Mesothelial cell of epicardium (in vitro differentiated cells): ENCODE measurements at regions not wholly inside any gene's neighbourhood (a gene's known extent, or its start where the extent isn't known, plus 50 kb on each side); places are given as distances from the start of the nearest gene placed in this dataset.
A peak's percentile ranks its signal among the peaks of the same experiment; 100 is the strongest.

Experiments used
- DNase-seq, 2 experiments: peaks; one replicate each; pipeline ENCODE4 v3.0.0; 2021; ENCODE audit warnings: low spot score in 2 of 2; ENCODE audit not compliant: unreplicated experiment in 2 of 2
- H3K27ac Mint-ChIP-seq: 2 replicates; pipeline ENCODE4 v1.8.0; 2021; ENCODE audit warnings: mixed read lengths
- H3K27me3 Mint-ChIP-seq: 2 replicates; pipeline ENCODE4 v1.8.0; 2021; ENCODE audit warnings: low read depth, mixed read lengths
- H3K36me3 Mint-ChIP-seq: 2 replicates; pipeline ENCODE4 v1.8.0; 2021; ENCODE audit warnings: mixed read lengths
- H3K4me1 Mint-ChIP-seq: 2 replicates; pipeline ENCODE4 v1.8.0; 2021; ENCODE audit warnings: mixed read lengths
- H3K4me3 Mint-ChIP-seq: 2 replicates; pipeline ENCODE4 v1.8.0; 2021; ENCODE audit warnings: mild to moderate bottlenecking, moderate library complexity, mixed read lengths
- H3K9me3 Mint-ChIP-seq: 2 replicates; pipeline ENCODE4 v1.8.0; 2021; ENCODE audit warnings: mixed read lengths
- TF ChIP-seq, protein P1 (sequence below): fragments of 200-600 bp; sonication (generic); IDR thresholded peaks from one replicate; pipeline ENCODE4 v1.5.0; 2021; ENCODE audit warnings: antibody characterized with exemption; ENCODE audit not compliant: unreplicated experiment

DNA sequence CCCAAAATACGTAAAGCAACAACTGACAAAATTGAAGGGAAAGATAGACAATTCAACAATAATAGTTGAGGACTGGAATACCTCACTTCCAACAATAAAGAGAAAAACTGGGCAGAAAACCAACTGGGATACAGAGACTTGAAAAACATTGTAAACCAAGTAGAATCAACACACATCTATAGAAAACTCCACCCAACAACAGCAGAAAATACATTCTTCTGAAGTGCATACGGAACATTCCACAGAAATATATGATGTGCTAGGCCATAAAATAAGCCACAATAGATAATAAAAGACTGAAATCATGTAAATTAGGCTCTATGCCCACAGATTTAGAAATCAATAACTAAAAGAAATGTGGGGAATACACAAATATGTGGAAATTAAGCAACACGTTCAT is 98.4 kb upstream of the THBS1 start:
- no peak overlapping the region for H3K4me3 Mint-ChIP-seq
- no peaks in the 10 kb centered on the region for H3K27me3 Mint-ChIP-seq
- peaks cover 15% of the 10 kb centered on the region for H3K9me3 Mint-ChIP-seq
- H3K36me3 Mint-ChIP-seq, result no peaks in the 10 kb centered on the region
- H3K27ac Mint-ChIP-seq, result no peak overlapping the region
- DNase-seq, result no peak
- peaks cover 8% of the 10 kb centered on the region for H3K4me1 Mint-ChIP-seq
- TF ChIP-seq, protein P1, sequence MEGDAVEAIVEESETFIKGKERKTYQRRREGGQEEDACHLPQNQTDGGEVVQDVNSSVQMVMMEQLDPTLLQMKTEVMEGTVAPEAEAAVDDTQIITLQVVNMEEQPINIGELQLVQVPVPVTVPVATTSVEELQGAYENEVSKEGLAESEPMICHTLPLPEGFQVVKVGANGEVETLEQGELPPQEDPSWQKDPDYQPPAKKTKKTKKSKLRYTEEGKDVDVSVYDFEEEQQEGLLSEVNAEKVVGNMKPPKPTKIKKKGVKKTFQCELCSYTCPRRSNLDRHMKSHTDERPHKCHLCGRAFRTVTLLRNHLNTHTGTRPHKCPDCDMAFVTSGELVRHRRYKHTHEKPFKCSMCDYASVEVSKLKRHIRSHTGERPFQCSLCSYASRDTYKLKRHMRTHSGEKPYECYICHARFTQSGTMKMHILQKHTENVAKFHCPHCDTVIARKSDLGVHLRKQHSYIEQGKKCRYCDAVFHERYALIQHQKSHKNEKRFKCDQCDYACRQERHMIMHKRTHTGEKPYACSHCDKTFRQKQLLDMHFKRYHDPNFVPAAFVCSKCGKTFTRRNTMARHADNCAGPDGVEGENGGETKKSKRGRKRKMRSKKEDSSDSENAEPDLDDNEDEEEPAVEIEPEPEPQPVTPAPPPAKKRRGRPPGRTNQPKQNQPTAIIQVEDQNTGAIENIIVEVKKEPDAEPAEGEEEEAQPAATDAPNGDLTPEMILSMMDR, result no peak

DNA sequence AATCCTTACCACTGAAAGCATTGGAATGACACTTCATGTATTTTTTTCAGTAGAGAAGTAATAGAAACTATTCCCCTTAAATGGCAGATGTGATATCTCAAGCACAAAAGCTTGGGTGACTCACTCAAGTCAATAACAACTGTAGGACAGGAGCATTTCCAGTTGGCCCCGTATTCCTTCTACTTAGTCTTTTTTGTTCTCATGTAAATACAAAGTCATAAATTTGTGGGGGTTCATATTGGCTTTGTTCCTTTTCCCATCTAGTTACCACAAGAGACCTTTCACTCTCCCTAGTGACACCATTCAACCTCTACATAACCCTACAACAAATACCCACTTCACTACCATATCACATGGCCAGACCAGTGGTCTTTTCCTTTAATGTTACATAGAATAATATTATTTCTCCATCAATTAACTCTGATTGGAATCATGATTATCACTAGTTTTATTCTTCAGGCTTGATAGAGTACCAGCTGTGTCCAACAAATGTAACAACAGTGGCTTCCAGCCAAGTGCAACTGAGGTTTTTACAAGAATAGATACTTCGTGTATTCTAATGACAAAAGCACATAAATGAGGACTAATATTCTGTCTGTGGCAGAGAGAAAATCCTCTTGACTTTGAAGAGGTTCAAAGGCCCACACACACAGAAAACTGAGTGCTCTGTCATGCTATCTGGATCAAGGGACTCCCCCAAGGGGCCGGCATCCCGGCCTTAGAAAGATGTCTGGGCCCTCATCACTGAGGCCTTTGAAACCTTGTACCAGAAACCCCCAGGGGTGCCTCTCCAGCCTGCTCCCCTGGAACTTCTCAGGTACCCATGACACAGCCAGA is 94.0 kb upstream of the THBS1 start:
- TF ChIP-seq, protein P1, result no peak
- no peaks in the 10 kb centered on the region for H3K36me3 Mint-ChIP-seq
- H3K4me3 Mint-ChIP-seq, result no peak overlapping the region
- no peaks in the 10 kb centered on the region for H3K27me3 Mint-ChIP-seq
- H3K9me3 Mint-ChIP-seq, result peaks cover 15% of the 10 kb centered on the region
- DNase-seq, result no peak
- peaks cover 39% of the 10 kb centered on the region for H3K4me1 Mint-ChIP-seq
- H3K27ac Mint-ChIP-seq, result no peak overlapping the region

DNA sequence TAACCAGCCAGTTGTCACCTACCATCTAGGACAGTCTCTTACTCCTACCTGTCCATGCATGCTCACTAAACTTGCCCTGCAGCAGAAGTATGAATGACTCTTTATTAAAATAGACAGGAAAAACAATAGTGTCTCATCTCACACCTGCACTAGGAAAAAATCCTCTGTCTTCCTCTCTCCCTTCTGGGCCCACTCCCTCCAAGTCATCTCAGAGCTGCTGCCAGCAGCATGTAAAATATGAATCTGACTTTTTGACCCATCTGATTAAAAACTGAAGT is 93.5 kb upstream of the THBS1 start:
- Mint-ChIP-seq H3K4me3 (no peak overlapping the region), H3K27ac (no peak overlapping the region), H3K9me3 (peaks cover 12% of the 10 kb centered on the region), H3K36me3 (no peaks in the 10 kb centered on the region), H3K27me3 (no peaks in the 10 kb centered on the region), H3K4me1 (peaks cover 41% of the 10 kb centered on the region)
- TF ChIP-seq, protein P1, result no peak
- DNase-seq, result no peak

DNA sequence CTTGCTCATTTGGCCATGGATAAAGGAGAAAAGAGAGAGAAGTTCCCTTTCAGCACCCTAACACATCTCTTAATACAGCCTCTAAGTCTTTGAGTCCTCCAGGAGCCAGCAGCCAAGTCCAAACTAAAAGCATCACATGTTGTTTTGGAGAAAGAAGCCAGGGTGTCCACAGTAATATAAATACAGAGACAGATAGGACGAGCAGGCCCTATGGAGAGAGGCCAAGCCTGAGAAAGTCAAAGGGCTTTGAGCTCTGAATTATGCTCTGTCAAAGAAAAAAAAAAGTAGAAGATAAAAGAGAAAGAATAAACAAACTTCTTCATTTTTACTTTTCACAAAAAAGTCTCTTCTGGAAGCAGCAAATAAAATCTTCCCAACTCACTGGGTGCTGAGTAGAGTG is 92.4 kb upstream of the THBS1 start:
- DNase-seq, result no peak
- H3K36me3 Mint-ChIP-seq, result no peaks in the 10 kb centered on the region
- peaks cover 48% of the 10 kb centered on the region for H3K4me1 Mint-ChIP-seq
- peaks cover 9% of the 10 kb centered on the region for H3K9me3 Mint-ChIP-seq
- no peaks in the 10 kb centered on the region for H3K27me3 Mint-ChIP-seq
- no peak overlapping the region for H3K4me3 Mint-ChIP-seq
- TF ChIP-seq, protein P1, result no peak
- peak overlapping the region; percentile 77 for H3K27ac Mint-ChIP-seq

DNA sequence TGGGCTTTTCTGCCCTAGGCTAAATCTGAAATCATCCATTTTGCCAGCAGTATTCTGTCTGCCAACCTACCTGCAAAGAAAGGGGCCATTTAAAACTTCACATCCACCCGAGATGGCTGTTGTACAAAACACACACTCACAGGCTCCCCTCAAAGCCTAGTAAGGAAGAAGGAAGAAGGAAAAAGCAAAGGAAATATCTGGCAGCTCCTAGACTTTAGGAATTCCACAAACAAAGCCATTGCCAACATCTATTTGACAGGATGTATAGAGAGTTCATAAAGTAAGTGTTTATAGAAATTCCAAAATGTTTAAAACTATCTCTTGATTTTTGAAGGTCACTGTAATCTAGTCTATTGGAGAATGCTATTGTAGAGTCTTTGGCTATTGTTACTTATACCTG is 91.9 kb upstream of the THBS1 start:
- no peaks in the 10 kb centered on the region for H3K27me3 Mint-ChIP-seq
- H3K4me3 Mint-ChIP-seq, result no peak overlapping the region
- H3K9me3 Mint-ChIP-seq, result peaks cover 9% of the 10 kb centered on the region
- H3K36me3 Mint-ChIP-seq, result no peaks in the 10 kb centered on the region
- DNase-seq, result no peak
- H3K27ac Mint-ChIP-seq, result peak overlapping the region; percentile 77
- TF ChIP-seq, protein P1, result no peak
- H3K4me1 Mint-ChIP-seq, result peaks cover 52% of the 10 kb centered on the region
